Mesenchymal stem cell (in vitro differentiated cells and primary cell): ENCODE measurements at regions not wholly inside any gene's neighbourhood (a gene's known extent, or its start where the extent isn't known, plus 50 kb on each side); places are given as distances from the start of the nearest gene placed in this dataset.

ENCODE experiments used
- DNase-seq: peaks from one replicate; pipeline ENCODE4 v3.0.0-alpha.2; 2013
- H2AFZ ChIP-seq: one replicate; pipeline ENCODE4 v1.6.1; 2013; ENCODE audit warnings: low read depth, mild to moderate bottlenecking, control low read depth, inconsistent platforms, low read length, moderate library complexity
- H2AK5ac ChIP-seq: 2 replicates; pipeline ENCODE4 v1.6.1; 2013; ENCODE audit warnings: low read length, moderate library complexity, mild to moderate bottlenecking, inconsistent platforms; ENCODE audit not compliant: severe bottlenecking
- H2BK120ac ChIP-seq: one replicate; pipeline ENCODE4 v1.6.1; 2013; ENCODE audit warnings: low read depth, mild to moderate bottlenecking, inconsistent platforms, low read length, moderate library complexity
- H2BK12ac ChIP-seq, 2 experiments: one replicate each; pipeline ENCODE4 v1.6.1; 2013; ENCODE audit warnings: inconsistent platforms in 2 of 2, low read length in 2 of 2, mild to moderate bottlenecking in 2 of 2, moderate library complexity in 2 of 2, control low read depth in 1 of 2
- H2BK15ac ChIP-seq: one replicate; pipeline ENCODE4 v1.6.1; 2013; ENCODE audit warnings: mild to moderate bottlenecking, low read depth, inconsistent platforms; ENCODE audit not compliant: poor library complexity, severe bottlenecking
- H2BK5ac ChIP-seq: 2 replicates; pipeline ENCODE4 v1.6.1; 2013; ENCODE audit warnings: low read depth, mild to moderate bottlenecking, low read length, control low read depth, inconsistent platforms; ENCODE audit not compliant: poor library complexity, severe bottlenecking
- H3K14ac ChIP-seq, 2 experiments: one replicate each; pipeline ENCODE4 v1.6.1; 2013; ENCODE audit warnings: inconsistent platforms in 2 of 2, low read length in 2 of 2, control low read depth in 1 of 2, mild to moderate bottlenecking in 1 of 2, moderate library complexity in 1 of 2
- H3K18ac ChIP-seq, 2 experiments: one replicate each; pipeline ENCODE4 v1.6.1; 2013; ENCODE audit warnings: inconsistent platforms in 2 of 2, low read length in 2 of 2, control low read depth in 1 of 2, low read depth in 1 of 2, mild to moderate bottlenecking in 1 of 2
- H3K23ac ChIP-seq, 2 experiments: one replicate each; pipeline ENCODE4 v1.6.1; 2013; ENCODE audit warnings: inconsistent platforms in 2 of 2, low read length in 2 of 2, mild to moderate bottlenecking in 2 of 2, moderate library complexity in 2 of 2, control low read depth in 1 of 2
- H3K27ac ChIP-seq: 2 replicates; pipeline ENCODE4 v1.5.1; 2013; ENCODE audit warnings: mild to moderate bottlenecking, moderate library complexity, low read length, control low read depth, inconsistent platforms; ENCODE audit not compliant: poor library complexity, severe bottlenecking
- H3K27me3 ChIP-seq, 2 experiments: 2 replicates each; pipeline versions ENCODE4 v1.6.1 to v1.7.0; 2013; ENCODE audit warnings: low read length in 2 of 2, mild to moderate bottlenecking in 2 of 2, moderate library complexity in 2 of 2, control low read depth in 1 of 2, inconsistent platforms in 1 of 2; ENCODE audit not compliant: control insufficient read depth in 1 of 2, insufficient read depth in 1 of 2
- H3K36me3 ChIP-seq, 2 experiments: 2 replicates each; pipeline versions ENCODE4 v1.6.1 to v1.7.0; 2013; ENCODE audit warnings: low read length in 2 of 2, control low read depth in 1 of 2, inconsistent platforms in 1 of 2, low read depth in 1 of 2, mild to moderate bottlenecking in 1 of 2; ENCODE audit not compliant: insufficient read depth in 2 of 2, control insufficient read depth in 1 of 2
- H3K4ac ChIP-seq, 2 experiments: one replicate each; pipeline ENCODE4 v1.6.1; 2013; ENCODE audit warnings: inconsistent platforms in 2 of 2, low read length in 2 of 2, mild to moderate bottlenecking in 2 of 2, moderate library complexity in 2 of 2, control low read depth in 1 of 2, low read depth in 1 of 2
- H3K4me1 ChIP-seq: 2 replicates; pipeline ENCODE4 v1.6.1; 2013; ENCODE audit warnings: low read depth, low read length, control low read depth; ENCODE audit not compliant: control insufficient read depth, insufficient read depth
- H3K4me2 ChIP-seq: 2 replicates; pipeline ENCODE4 v1.6.1; 2013; ENCODE audit warnings: low read length, mild to moderate bottlenecking, inconsistent platforms; ENCODE audit not compliant: poor library complexity, severe bottlenecking
- H3K4me3 ChIP-seq, 2 experiments: 2 replicates each; pipeline versions ENCODE4 v1.5.1 to v1.7.0; 2013; ENCODE audit warnings: low read length in 2 of 2, mild to moderate bottlenecking in 2 of 2, control low read depth in 1 of 2, low read depth in 1 of 2; ENCODE audit not compliant: insufficient read depth in 1 of 2
- H3K79me1 ChIP-seq: replicated peaks from 2 replicates; pipeline ENCODE4 v1.6.1; 2013; ENCODE audit warnings: mild to moderate bottlenecking, control low read depth, low read length, inconsistent platforms; ENCODE audit not compliant: poor library complexity, severe bottlenecking
- H3K9ac ChIP-seq: 2 replicates; pipeline ENCODE4 v1.7.0; 2013; ENCODE audit warnings: mild to moderate bottlenecking, low read length, moderate library complexity
- H3K9me3 ChIP-seq: 2 replicates; pipeline ENCODE4 v1.7.0; 2013; ENCODE audit warnings: mild to moderate bottlenecking, low read length; ENCODE audit not compliant: control insufficient read depth
- H4K8ac ChIP-seq: one replicate; pipeline ENCODE4 v1.6.1; 2013; ENCODE audit warnings: inconsistent platforms, mild to moderate bottlenecking, low read length, moderate library complexity
- H4K91ac ChIP-seq: one replicate; pipeline ENCODE4 v1.6.1; 2013; ENCODE audit warnings: mild to moderate bottlenecking, low read length, inconsistent platforms
- WGBS: methylation state at CpG from one replicate; pipeline ENCODE4 v1.1.7; 2013; ENCODE audit warnings: mixed read lengths; 5-methylcytosine and 5-hydroxymethylcytosine counted together

- no peak overlapping the region for H2AFZ ChIP-seq
- no peak overlapping the region for H3K4ac ChIP-seq
- H2BK12ac ChIP-seq, result no peak overlapping the region
- no peak overlapping the region for H3K18ac ChIP-seq
- H3K4me2 ChIP-seq, result no peak overlapping the region
- no peak overlapping the region for H3K27ac ChIP-seq
- H3K27me3 ChIP-seq, result no peaks in the 10 kb centered on the region
- no peaks in the 10 kb centered on the region for H3K36me3 ChIP-seq
- no peak overlapping the region for H3K9ac ChIP-seq
- H2BK15ac ChIP-seq, result no peak overlapping the region
- H4K91ac ChIP-seq, result no peak overlapping the region
- peak overlapping the region in 1 of 2 experiments; percentile 17 for H3K4me3 ChIP-seq
- H2BK5ac ChIP-seq, result no peak overlapping the region
- H3K23ac ChIP-seq, result no peak overlapping the region
- H4K8ac ChIP-seq, result no peak overlapping the region
- H3K14ac ChIP-seq, result no peak overlapping the region
- WGBS, result no CpG with 5 or more reads among the region's 3 CpGs
- no peak for DNase-seq
- H3K9me3 ChIP-seq, result peaks cover 16% of the 10 kb centered on the region
- H3K79me1 ChIP-seq, result no peaks in the 10 kb centered on the region
- no peak overlapping the region for H2AK5ac ChIP-seq
- H2BK120ac ChIP-seq, result no peak overlapping the region
- no peaks in the 10 kb centered on the region for H3K4me1 ChIP-seq
Measured at GRCh38 chr15:95600884-95601283, 729.6 kb upstream of the NR2F2 start.

- Histone ChIP-seq H3K14ac (no peak overlapping the region), H3K4me1 (no peaks in the 10 kb centered on the region), H2AFZ (no peak overlapping the region), H3K9me3 (peaks cover 16% of the 10 kb centered on the region), H2BK15ac (no peak overlapping the region), H3K4ac (no peak overlapping the region), H3K79me1 (no peaks in the 10 kb centered on the region), H3K18ac (no peak overlapping the region), H2BK12ac (no peak overlapping the region), H2AK5ac (no peak overlapping the region), H2BK120ac (no peak overlapping the region), H4K91ac (no peak overlapping the region), H3K9ac (no peak overlapping the region), H3K4me3 (no peak overlapping the region), H3K27me3 (no peaks in the 10 kb centered on the region), H3K23ac (no peak overlapping the region), H3K36me3 (no peaks in the 10 kb centered on the region), H4K8ac (no peak overlapping the region), H2BK5ac (no peak overlapping the region), H3K27ac (no peak overlapping the region), H3K4me2 (no peak overlapping the region)
- DNase-seq, result no peak
- 100% methylated on average over 4 of the region's 5 CpGs for WGBS
Measured at GRCh38 chr15:95601525-95601924, 729.0 kb upstream of the NR2F2 start.

- no peak overlapping the region for H3K4me2 ChIP-seq
- WGBS, result 92% methylated on average over 7 of the region's 8 CpGs
- H3K4me3 ChIP-seq, result no peak overlapping the region
- H3K27ac ChIP-seq, result no peak overlapping the region
- H2AFZ ChIP-seq, result no peak overlapping the region
- no peak overlapping the region for H2BK5ac ChIP-seq
- H3K23ac ChIP-seq, result no peak overlapping the region
- H2BK15ac ChIP-seq, result no peak overlapping the region
- no peak for DNase-seq
- H3K4me1 ChIP-seq, result no peaks in the 10 kb centered on the region
- no peak overlapping the region for H4K8ac ChIP-seq
- no peak overlapping the region for H2BK120ac ChIP-seq
- H3K4ac ChIP-seq, result no peak overlapping the region
- H4K91ac ChIP-seq, result no peak overlapping the region
- H2BK12ac ChIP-seq, result peak overlapping the region in 1 of 2 experiments; percentile 71
- H3K27me3 ChIP-seq, result no peaks in the 10 kb centered on the region
- H3K9me3 ChIP-seq, result peaks cover 16% of the 10 kb centered on the region
- H3K9ac ChIP-seq, result no peak overlapping the region
- H3K36me3 ChIP-seq, result no peaks in the 10 kb centered on the region
- H3K79me1 ChIP-seq, result no peaks in the 10 kb centered on the region
- H3K14ac ChIP-seq, result no peak overlapping the region
- peak overlapping the region; percentile 28 to 34 for H3K18ac ChIP-seq
- H2AK5ac ChIP-seq, result no peak overlapping the region
Measured at GRCh38 chr15:95603802-95604201, 726.7 kb upstream of the NR2F2 start.

GRCh38 chr15:95604634-95605036 lies 725.9 kb upstream of the NR2F2 start:
- Histone ChIP-seq H3K9me3 (peaks cover 16% of the 10 kb centered on the region), H3K27me3 (no peaks in the 10 kb centered on the region), H3K4ac (no peak overlapping the region), H3K18ac (no peak overlapping the region), H2BK12ac (no peak overlapping the region), H3K4me2 (no peak overlapping the region), H3K79me1 (no peaks in the 10 kb centered on the region), H3K27ac (no peak overlapping the region), H3K9ac (peak overlapping the region; percentile 26), H4K91ac (no peak overlapping the region), H4K8ac (no peak overlapping the region), H2BK5ac (no peak overlapping the region), H3K4me3 (no peak overlapping the region), H2AK5ac (no peak overlapping the region), H2BK15ac (no peak overlapping the region), H3K23ac (no peak overlapping the region), H3K14ac (no peak overlapping the region), H2BK120ac (no peak overlapping the region), H2AFZ (no peak overlapping the region), H3K36me3 (no peaks in the 10 kb centered on the region), H3K4me1 (no peaks in the 10 kb centered on the region)
- WGBS, result 38% methylated on average over 1 of the region's 1 CpG
- DNase-seq, result peak; percentile 81
